GM18858 (cell line): ENCODE measurements at regions not wholly inside any gene's neighbourhood (a gene's known extent, or its start where the extent isn't known, plus 50 kb on each side); places are given as distances from the start of the nearest gene placed in this dataset.
"Not testable (repeated sequence)": the region's sequence is repeated elsewhere in the genome, so short reads cannot be mapped to it uniquely, and the experiment has no call there.

Source experiments
- ATAC-seq: cut with Tn5 transposase; IDR thresholded peaks from one replicate; pipeline ENCODE4 v1.9.1; 2021; ENCODE audit not compliant: unreplicated experiment

- no peak for ATAC-seq
These were observed 1263.4 kb downstream of the DSC3 start for GRCh38 chr18:29779096-29779495.

DNA sequence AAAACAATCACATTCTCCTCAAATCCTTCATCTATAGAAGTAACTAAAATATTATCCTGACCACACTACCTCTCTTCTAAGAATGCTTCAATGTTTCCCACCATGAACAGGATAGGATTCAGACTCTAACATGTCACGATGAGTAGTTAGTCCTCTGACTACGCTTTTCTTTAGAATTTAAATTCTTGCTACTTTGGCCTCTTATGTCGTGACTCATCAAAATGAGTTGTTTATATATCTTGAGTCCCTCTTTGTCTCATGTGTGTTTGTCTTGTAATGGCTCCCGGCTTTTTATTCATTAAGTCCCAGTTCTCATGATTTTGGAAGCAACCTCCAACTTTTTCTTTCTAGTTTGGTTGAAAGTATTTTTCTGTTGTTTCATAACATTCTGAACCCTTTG, 1289.2 kb downstream of the DSC3 start:
- no peak for ATAC-seq

GRCh38 chr18:29749704-29750103, 1292.8 kb downstream of the DSC3 start:
- no peak for ATAC-seq

DNA sequence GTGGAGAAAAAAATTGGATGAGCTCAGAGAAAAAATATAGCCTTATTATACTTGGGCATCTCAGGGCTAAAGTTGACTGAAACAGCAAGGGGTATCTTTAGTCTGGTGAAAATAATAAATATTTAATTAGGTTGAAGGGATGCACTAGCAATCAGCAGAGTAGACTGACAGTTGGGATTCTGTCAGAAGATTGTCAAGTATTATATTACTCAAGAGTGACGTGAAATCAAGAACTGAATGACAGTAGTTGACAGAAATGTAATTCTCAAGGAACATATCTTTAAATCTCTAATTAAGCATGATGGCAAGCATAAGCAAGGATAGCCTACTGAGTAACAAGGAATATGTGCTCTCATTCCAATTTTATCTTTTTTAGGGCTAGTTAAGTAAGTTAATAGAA, 1301.1 kb downstream of the DSC3 start:
- ATAC-seq = no peak

DNA sequence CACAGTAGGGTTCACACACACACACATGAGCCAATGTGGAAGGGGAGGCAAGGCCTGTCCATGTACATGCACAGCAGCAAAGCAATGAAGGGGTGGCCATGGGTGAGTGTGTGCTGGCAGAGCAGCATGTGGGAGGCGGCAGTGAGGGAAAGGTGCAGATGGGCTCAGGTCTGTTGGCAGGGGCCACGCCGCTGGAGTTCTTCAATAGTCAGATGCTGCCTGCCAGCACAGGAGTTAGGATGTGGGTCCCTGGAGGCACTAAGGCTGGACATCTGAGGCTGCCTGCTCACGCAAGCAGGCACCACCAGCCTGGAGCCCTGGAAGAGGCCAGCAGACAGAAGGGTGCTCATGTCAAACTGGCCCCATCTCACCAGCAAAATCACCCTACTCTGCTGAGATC, 1304.9 kb downstream of the DSC3 start:
- no peak for ATAC-seq

DNA sequence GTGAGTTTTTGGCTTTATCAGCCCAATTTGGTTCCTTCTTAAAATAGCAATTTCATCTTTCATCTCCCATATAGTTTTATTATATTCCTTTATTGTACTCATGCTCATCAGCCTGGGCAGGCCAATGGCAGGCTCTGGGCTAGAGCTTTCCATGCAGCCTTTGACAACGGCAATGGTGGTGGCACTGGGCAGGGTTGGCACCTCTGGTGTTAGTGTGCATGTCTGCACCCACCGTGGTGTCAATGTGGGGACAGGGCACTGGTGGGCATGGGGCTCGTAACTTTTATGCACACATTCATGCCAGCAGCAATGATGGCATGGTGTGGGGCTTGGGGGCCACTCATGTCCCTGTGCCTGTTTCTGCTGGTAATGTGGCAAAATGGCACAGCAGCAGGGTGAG, 1305.4 kb downstream of the DSC3 start:
- no peak for ATAC-seq

DNA sequence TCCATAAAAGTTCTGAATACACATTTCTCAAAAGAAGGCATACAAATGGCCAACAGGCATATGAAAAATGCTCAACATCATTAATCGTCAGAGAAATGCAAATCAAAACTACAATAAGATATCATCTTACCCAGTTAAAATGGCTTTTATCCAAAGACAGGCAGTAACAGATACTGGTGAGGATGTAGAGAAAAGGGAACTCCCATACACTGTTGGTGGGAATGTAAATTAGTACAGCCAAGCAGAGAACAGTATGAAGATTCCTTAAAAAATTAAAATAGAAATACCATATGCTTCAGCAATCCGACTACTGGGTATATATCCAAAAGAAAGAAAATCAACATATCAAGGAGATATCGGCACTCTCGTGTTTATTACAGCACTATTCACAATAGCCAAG, 1312.5 kb downstream of the DSC3 start:
- ATAC-seq = no peak

GRCh38 chr18:29726646-29727045, 1315.9 kb downstream of the DSC3 start:
- no peak for ATAC-seq

DNA sequence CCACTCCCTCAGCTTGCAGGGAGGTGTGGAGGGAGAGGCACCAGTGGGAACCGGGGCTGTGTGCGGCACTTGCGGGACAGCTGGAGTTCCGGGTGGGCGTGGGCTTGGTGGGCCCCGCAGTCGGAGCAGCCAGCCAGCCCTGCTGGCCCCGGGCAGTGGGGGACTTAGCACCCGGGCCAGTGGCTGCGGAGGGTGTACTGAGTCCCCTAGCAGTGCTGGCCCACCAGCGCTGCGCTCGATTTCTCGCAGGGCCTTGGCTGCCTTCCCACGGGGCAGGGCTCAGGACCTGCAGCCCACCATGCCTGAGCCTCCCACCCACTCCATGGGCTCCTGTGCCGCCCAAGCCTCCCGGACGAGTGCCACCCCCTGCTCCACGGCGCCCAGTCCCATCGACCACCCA, 1319.1 kb downstream of the DSC3 start:
- ATAC-seq = not testable (repeated sequence)

GRCh38 chr18:29715960-29716359, 1326.6 kb downstream of the DSC3 start:
- not testable (repeated sequence) for ATAC-seq

DNA sequence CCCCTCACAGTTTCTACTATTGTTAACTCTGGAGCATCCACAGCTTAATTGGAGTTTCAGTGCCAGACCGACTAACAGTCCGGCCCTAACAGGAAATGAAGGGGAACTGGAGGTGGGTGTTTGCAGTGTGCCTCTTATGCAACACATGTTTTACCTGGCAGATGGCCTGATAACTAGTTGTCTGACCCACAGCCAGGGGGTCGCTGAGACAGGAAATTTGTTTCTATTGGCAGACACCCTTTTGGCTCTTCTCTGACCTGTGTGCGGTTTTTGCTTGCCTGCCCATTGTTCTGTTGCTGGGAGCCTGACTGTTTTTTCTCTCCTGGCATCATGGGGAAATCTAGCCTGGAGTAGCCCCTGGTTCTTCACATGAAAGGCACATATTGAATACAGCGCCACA, 1329.8 kb downstream of the DSC3 start:
- no peak for ATAC-seq

- ATAC-seq = no peak
These were observed 1330.6 kb downstream of the DSC3 start for GRCh38 chr18:29711932-29712331.

- ATAC-seq = no peak
These were observed 1349.2 kb downstream of the DSC3 start for GRCh38 chr18:29693334-29693733.

DNA sequence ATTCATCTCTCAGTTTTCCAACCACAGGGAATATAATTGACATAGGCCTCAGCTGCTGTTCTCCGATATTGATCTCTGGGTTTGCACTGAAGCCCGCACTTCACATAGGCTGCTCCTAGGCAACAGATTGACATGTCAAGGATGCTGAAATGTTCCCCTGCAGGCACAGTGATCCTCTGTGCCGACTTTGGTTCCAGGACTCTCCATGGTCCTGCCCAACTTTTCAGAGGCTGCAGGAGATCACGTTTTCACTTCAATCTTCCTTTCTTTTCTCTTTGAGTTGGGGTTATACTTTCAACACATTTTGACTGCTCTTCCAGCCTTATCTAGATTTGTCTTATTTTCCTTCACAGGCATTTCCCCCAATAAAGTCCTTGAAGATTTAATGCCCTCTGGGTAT, 1361.0 kb downstream of the DSC3 start:
- no peak for ATAC-seq

DNA sequence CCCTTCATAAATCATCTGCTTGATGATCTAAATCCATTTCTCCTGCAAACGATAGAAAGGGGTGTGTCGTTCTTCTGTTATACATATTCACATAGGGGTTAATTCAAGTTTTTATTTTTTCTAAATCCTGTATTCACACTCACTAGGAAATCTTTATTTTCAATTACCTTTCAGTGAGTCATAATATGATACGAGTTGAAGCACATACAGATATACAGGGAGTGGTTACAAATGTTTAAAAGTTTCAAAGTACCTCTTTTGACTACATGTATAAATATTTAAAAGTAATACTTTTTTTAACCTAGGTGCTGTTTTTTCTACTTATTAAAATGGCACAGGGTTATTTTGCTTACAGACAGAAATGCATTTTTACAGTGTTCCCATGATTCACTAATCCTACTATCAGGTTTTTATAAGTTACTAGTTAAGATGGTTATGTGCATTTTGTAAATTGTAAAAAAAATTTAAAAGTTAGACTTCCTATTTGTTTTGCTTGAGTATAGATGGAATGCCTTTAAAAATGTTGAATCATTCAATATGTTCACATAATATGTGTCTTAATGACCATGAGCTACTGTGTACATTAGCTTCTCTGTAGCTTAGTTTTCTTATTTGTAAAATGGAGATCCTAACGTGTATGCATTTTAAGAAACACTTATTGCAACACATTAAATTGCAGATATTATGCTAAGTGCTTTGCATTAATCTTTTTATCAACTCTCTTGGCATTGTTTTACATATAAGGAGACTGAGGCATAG, 1378.1 kb downstream of the DSC3 start:
- ATAC-seq = no peak

DNA sequence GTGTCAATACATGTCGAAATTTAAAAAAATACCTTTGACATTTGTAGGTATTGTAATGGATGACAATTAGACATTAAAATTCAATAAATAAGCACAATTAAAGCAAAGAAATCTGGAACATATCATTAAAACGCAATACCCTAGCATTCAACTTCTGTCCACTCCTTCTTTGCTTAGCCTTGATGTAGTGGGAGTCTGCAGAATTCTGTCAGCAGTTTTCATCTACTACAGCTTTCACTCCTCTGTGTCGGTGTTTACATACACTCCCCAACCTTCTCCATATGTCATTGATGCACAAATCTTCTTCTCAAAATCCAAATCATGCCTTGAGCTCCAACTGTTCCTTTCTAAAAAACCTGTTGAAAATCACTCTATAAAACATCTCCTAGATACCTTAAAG, 1380.6 kb downstream of the DSC3 start:
- ATAC-seq = no peak

DNA sequence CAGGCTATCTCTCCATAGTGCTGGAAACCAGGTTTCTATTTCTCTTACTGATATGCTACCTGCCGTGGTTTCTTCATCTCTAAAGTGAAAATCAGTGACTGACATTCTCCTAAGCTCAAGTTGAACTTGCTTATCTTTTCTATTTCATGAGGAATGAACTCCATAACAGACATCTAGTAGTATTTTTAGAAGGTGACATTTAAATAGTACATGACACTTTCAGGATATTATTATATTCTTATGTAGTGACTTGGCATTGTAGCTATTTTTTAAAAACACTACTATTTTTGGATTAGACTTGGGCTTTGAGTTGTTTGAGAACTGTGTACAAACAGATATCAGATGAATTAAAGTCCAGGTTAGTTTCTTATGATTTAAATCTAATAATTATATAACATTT, 1381.8 kb downstream of the DSC3 start:
- ATAC-seq = no peak

GRCh38 chr18:29653671-29654215, 1388.8 kb downstream of the DSC3 start:
- no peak for ATAC-seq

GRCh38 chr18:29652797-29653196, 1389.7 kb downstream of the DSC3 start:
- no peak for ATAC-seq

DNA sequence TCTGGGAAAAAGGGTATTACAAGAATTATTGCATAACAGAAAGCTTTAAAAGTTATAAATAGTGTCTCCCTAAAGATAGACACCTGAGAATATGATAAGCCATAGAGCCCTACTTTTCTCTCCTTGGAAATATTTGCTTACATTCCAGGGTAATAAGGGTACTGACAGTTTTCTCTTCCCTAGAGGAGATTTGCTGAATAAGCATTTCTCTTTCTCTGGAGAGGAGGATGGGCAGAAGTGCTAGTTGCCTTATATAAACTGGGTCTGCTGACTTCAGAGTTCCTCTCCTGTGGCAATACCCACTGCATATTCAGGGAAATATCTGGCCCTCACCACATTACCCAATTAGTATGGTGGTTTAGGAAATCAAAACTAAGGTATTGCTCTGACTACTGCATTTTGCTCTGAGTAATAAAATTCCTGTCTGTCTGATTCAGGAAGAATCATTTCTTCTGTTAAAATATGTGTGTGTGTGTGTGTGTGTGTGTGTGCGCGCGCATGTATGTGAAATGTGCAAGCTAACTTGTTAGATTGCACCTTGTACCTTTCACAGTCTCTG, 1391.3 kb downstream of the DSC3 start:
- ATAC-seq = no peak

DNA sequence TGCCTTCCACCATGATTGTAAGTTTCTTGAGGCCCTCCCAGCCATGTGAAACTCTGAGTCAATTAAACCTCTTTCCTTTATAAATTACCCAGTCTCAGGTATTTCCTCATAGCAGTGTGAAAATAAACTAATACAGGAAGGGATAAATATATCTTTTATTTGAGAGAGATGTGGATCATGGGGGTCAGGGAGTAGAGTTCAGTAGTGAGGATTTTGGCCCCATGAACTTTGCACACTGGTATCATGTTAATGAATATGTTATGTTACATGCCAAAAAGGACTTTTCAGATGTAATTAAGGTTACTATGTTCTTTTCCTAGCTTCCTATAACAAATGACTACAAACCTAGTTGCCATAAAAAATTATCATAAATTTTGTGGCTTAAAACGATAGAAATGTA, 1393.7 kb downstream of the DSC3 start:
- no peak for ATAC-seq

- no peak for ATAC-seq
These were observed 1394.8 kb downstream of the DSC3 start for GRCh38 chr18:29647700-29648099.

DNA sequence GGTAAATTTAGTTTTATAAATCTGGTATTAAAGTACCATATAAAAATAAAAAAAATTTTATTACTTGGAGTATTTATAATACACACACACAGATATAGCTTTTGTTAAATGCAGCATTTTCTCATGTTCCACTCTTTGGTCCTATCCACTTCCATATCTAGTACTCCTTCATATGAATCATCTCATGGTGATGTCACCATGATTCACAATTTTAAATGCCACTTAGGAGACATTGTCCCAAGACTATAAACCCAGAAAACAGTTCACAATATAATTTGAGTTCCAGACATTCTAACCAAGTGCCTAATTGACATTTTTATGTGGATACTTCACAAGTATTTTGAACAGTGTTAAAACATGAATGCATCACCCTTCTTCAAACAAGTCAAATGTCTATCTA, 1398.3 kb downstream of the DSC3 start:
- no peak for ATAC-seq
